GM21529 (cell line): ENCODE measurements at regions not wholly inside any gene's neighbourhood (a gene's known extent, or its start where the extent isn't known, plus 50 kb on each side); places are given as distances from the start of the nearest gene placed in this dataset.

Experiments used
- ATAC-seq: cut with Tn5 transposase; IDR thresholded peaks from one replicate; pipeline ENCODE4 v1.9.1; 2021; ENCODE audit not compliant: unreplicated experiment

DNA sequence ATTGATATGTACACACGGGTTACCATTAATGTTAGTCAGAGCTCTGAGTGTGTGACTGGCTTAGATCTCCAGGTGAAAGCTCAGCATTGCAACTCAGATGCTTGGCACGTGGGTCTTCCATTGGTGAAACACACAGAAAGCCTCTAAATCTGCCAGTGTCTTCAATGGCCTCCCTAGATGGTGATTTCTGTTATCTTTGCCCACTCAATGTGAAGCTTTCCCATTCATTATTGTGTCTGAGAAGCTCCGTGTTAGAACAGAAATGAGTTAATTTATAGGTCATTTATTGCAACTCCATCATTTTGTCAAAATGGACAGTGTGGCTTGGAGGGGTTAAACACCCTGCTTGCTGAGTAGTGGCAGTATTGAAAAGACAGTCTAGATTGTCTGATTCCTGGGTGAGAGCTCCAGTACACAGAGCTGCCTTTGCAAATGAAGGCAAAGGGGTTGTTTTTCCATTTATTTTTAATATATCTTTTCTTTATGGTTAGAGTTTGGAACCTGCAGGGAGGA lies 64.7 kb upstream of the GCFC2 start:
- no peak for ATAC-seq

DNA sequence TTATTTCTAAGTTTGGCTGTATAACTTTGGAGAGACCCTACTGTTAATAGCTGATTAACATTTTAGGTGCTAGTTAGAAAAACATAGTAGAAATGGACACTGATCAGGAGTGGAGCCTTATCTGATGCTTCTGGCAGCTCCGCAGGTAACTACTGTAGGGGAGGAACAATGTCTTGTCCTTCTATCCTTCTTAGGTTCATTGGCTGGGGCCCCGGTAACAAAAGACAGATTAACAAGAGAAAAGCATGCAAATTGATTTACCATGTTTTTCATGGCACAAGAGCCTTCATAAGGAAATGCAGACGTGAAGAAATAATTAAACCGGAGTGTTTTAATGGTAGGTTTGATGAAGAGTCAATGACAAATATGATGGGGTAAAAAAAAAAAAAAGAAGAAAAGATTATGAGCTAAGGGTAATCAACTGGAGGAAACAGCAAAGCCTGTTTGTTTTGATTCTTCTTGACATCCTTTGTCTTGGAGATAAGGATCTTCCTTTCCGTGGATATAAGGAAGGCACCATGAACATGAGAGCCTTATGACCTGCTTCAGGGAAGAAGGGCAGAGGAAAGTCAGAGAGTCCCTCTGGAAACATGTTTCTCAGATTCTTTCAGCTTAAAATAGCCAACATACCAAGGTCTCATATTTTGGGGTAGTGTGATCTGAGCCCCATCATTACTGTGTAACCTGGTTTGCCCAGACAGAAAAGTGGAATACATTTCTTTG lies 62.4 kb upstream of the GCFC2 start:
- ATAC-seq = no peak

DNA sequence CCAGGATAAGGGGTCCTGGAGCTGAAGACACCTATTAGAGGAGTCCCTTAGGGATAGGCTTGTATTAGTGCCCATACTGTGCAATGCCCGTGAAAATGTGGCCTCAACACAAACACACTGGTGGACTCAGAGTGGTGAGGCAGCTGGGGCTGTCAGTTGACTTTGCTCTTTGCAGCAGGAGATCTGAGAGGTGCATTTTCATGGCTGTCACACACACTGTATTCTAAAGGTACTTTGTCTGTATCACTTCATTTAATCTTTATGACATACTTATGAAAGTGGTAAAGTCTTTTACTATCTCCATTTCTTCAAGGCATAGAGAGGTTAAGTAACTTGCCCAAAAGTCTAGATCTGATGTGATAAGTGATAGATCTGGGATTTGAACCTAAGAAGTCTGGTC lies 55.1 kb upstream of the GCFC2 start:
- no peak for ATAC-seq

DNA sequence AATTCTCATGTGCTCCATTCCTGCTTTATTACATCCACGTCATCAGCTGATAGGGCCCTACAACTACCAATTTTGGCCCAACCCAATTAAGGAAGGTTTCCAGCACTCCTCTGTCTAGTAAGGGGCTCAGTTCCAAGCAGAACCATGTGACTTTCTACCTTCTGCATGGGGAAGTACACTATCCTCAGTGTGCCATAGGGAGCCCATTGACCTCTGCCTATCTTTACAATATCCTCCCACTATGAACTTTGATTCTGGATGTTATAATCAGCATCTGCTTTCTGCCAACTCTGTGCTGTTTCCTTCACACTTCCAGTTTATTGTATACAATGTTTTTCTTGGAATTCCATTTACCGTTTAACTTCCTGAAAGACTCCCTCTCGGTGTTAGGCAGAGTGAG lies 53.9 kb upstream of the GCFC2 start:
- no peak for ATAC-seq
